GM12891 (cell line): ENCODE measurements at regions not wholly inside any gene's neighbourhood (a gene's known extent, or its start where the extent isn't known, plus 50 kb on each side); places are given as distances from the start of the nearest gene placed in this dataset.

Experiments
- DNase-seq: peaks from one replicate; pipeline ENCODE4 v3.0.0; 2011; ENCODE audit warnings: low spot score; ENCODE audit not compliant: insufficient read length
- FAIRE-seq: peaks from 2 replicates; lab custom pipeline; 2011; peaks lifted over from hg19 to GRCh38; lab: Jason Lieb, UNC
- PAX5 ChIP-seq: IDR thresholded peaks from 2 replicates; pipeline ENCODE4 v1.6.1; 2011; ENCODE audit warnings: low read length, moderate library complexity, mild to moderate bottlenecking; ENCODE audit not compliant: insufficient read depth, severe bottlenecking
- POLR2A ChIP-seq: IDR thresholded peaks from 2 replicates; pipeline ENCODE4 v1.6.1; 2011; ENCODE audit warnings: low read depth, low read length, control low read depth
- POLR2AphosphoS5 ChIP-seq: IDR thresholded peaks from 2 replicates; pipeline ENCODE4 v1.6.1; 2011; ENCODE audit warnings: low read depth, low read length, control low read depth
- POU2F2 ChIP-seq: IDR thresholded peaks from 2 replicates; pipeline ENCODE4 v1.6.1; 2011; ENCODE audit warnings: low read depth, mild to moderate bottlenecking, control low read depth, low read length, moderate library complexity
- SPI1 ChIP-seq: IDR thresholded peaks from 2 replicates; pipeline ENCODE4 v1.6.1; 2011; ENCODE audit warnings: low read depth, low read length, control low read depth
- TAF1 ChIP-seq: IDR thresholded peaks from 2 replicates; pipeline ENCODE4 v1.6.1; 2011; ENCODE audit warnings: low read depth, low read length, control low read depth

DNA sequence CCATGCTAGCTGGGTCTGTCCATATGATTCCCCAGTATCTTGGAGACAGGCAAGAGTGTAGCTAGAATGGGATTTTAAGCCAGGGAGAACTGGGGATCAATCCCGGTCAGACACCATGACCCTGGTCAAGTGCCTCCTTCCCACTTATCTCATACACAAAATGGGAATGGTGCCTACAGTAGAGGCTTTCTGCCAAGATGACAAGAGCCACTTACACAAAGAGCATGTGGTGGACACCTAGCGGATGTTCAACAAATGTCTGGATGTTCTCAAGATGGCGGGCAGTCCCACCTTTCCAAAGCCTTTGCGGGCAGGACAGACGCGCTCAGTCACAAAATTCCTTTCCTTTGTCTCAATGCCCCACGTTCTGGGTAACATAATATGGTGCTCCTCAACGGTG is 57.3 kb downstream of the MAF start:
- no peak for FAIRE-seq
- DNase-seq, result no peak
- TF ChIP-seq POU2F2 (no peak), TAF1 (no peak), POLR2A (no peak), PAX5 (no peak), POLR2AphosphoS5 (no peak), SPI1 (no peak)

- FAIRE-seq, result no peak
- no peak for DNase-seq
- TF ChIP-seq PAX5 (no peak), SPI1 (no peak), POLR2AphosphoS5 (no peak), TAF1 (no peak), POLR2A (no peak), POU2F2 (no peak)
These were observed 58.2 kb downstream of the MAF start for GRCh38 chr16:79542237-79542774.

DNA sequence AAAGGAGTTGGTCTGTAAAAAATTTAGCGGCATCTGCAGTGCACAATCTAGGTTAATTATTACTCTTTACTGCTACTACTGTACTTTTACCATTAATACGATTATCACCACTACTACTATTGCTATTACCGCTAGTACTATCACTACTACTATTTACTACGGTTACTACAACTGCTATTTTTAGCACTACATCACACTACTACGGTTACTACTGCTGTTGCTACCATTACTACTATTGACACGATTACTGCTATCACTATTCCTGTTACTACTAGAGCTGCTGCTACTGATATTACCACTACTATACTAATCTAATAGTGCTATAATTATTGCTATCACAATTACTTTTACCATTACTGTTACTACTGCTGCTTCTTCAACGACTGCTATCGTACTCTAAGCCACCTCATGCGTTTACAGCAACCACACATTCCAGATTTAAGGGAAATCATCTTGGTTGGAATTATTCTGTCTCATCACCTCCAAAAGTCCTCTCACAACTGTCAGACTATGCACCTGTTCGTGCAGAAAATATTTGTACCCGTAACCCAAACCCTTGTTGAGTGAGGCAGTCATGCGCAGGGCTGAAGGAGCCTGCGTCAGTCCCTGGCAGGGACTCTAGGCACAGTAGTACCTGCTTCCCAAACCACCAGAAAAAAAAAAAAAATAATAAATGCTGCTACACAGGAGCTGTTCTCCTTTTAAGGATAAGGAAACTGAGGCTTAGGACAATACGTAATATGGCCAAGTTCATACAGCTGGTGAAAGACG is 59.5 kb downstream of the MAF start:
- DNase-seq (no peak), FAIRE-seq (no peak)
- TF ChIP-seq PAX5 (no peak), SPI1 (no peak), POLR2AphosphoS5 (no peak), POLR2A (no peak), TAF1 (no peak), POU2F2 (no peak)

- TF ChIP-seq PAX5 (no peak), POLR2AphosphoS5 (no peak), SPI1 (no peak), POU2F2 (no peak), POLR2A (no peak), TAF1 (no peak)
- FAIRE-seq (no peak), DNase-seq (no peak)
These were observed 63.0 kb downstream of the MAF start for GRCh38 chr16:79537584-79537983.

DNA sequence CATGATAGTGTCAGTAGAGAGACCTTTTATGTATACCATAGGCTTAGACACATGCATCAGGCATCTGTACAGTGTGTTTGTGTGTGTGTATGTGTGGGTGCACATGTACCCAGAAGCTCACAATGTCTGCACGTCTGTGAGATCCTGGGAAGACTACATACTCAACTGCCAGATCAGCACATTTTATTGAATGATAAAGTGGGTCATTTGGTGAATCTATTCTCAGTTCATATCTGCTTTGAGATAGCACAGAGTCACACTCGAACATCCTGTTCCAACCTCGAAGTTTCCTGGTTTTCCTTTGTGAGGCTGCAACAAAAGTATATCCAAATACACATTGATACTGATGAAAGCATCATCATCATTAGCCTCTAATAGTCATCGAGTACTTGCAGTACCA is 63.6 kb downstream of the MAF start:
- TF ChIP-seq SPI1 (no peak), POLR2A (no peak), PAX5 (no peak), POU2F2 (no peak), TAF1 (no peak), POLR2AphosphoS5 (no peak)
- DNase-seq (no peak), FAIRE-seq (no peak)

- TF ChIP-seq POU2F2 (no peak), POLR2A (no peak), TAF1 (no peak)
- FAIRE-seq, result no peak
- no peak for DNase-seq
These were observed 65.4 kb downstream of the MAF start for GRCh38 chr16:79535130-79535529.

DNA sequence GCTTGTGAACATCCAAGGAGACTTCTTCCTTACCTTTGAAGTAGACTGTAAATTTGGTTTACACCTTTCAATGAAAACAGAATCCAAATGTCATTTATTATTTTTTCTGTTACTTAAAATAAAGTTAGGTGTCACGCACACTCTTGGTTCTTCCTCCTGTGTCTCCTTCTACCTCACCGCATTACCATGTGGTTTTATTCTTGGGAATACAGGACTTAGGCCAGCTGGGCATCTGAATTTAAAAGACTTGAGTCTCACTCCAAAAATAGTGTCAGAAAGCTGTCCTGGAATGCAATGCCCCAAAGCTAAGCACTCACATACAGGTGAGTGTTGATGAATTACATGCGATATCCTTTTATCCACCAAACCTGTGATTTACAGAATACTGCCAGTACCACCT is 66.4 kb downstream of the MAF start:
- no peak for FAIRE-seq
- TF ChIP-seq PAX5 (no peak), POLR2AphosphoS5 (no peak), POLR2A (no peak), SPI1 (no peak), POU2F2 (no peak), TAF1 (no peak)
- no peak for DNase-seq

GRCh38 chr16:79533292-79533691 is 67.2 kb downstream of the MAF start:
- FAIRE-seq (no peak), DNase-seq (no peak)
- TF ChIP-seq PAX5, result no peak

- no peak for FAIRE-seq
- DNase-seq, result no peak
- TF ChIP-seq PAX5, result no peak
- no peak for TF ChIP-seq POU2F2
- TF ChIP-seq POLR2AphosphoS5, result no peak
- no peak for TF ChIP-seq SPI1
- no peak for TF ChIP-seq TAF1
- TF ChIP-seq POLR2A, result no peak
These were observed 67.8 kb downstream of the MAF start for GRCh38 chr16:79532785-79533184.

- no peak for TF ChIP-seq POLR2A
- TF ChIP-seq TAF1, result no peak
- no peak for TF ChIP-seq POLR2AphosphoS5
- TF ChIP-seq POU2F2, result no peak
- no peak for TF ChIP-seq PAX5
- no peak for TF ChIP-seq SPI1
- no peak for FAIRE-seq
- DNase-seq, result no peak
These were observed 68.3 kb downstream of the MAF start for GRCh38 chr16:79532273-79532672.
